NK-92 treated with Interleukin-12 subunit alpha and Interleukin-12 subunit beta, amount 100 ng/mL, for 24 hours (cell line): ENCODE measurements at regions not wholly inside any gene's neighbourhood (a gene's known extent, or its start where the extent isn't known, plus 50 kb on each side); places are given as distances from the start of the nearest gene placed in this dataset.
"Not testable (repeated sequence)": the region's sequence is repeated elsewhere in the genome, so short reads cannot be mapped to it uniquely, and the experiment has no call there.

Source experiments
- DNase-seq: peaks from one replicate; lab custom pipeline; 2025; lab: John Stamatoyannopoulos, UW

- DNase-seq, result no peak
These were observed 1183.7 kb upstream of the TMEM132C start for GRCh38 chr12:127083008-127083949.

GRCh38 chr12:127101076-127101475 lies 1165.9 kb upstream of the TMEM132C start:
- DNase-seq, result no peak

DNA sequence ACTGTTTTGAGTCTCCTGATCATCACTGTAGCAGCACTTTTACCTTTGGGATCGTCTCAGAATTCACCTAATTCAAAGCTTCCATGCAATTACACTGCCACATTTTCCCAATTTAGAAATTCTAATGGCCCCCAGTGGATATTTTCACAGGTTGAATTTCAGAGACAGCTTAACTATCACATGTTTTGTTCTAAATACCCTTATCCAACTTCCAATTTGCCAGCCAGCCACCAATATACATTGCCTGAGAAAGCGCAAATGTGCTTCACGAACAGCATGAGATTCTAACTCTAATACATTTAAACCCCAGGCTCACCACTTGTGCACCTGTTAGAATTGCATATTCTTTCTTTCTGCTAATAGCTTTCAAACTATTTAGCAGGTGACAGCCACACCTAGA lies 1160.9 kb upstream of the TMEM132C start:
- DNase-seq, result no peak

GRCh38 chr12:127106697-127107096 lies 1160.3 kb upstream of the TMEM132C start:
- DNase-seq, result no peak

DNA sequence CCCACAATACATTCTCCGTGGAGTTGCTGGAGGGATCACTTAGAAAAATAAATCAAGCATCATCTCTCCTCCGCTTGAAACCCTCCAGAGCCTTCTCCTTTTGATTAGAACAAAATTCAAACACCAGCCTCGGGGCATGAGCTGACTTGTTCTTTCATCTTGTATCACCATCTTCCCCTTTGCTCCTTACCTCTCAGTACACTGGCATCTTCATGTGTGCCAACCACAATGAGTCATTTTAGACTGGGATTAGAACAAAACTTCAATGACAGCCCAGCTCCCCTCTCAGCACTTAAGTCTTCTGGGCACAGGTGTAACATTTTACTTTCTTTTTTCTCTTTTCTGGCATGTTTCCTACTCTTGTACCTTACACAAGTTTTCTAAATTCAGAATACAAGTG lies 1159.2 kb upstream of the TMEM132C start:
- no peak for DNase-seq

DNA sequence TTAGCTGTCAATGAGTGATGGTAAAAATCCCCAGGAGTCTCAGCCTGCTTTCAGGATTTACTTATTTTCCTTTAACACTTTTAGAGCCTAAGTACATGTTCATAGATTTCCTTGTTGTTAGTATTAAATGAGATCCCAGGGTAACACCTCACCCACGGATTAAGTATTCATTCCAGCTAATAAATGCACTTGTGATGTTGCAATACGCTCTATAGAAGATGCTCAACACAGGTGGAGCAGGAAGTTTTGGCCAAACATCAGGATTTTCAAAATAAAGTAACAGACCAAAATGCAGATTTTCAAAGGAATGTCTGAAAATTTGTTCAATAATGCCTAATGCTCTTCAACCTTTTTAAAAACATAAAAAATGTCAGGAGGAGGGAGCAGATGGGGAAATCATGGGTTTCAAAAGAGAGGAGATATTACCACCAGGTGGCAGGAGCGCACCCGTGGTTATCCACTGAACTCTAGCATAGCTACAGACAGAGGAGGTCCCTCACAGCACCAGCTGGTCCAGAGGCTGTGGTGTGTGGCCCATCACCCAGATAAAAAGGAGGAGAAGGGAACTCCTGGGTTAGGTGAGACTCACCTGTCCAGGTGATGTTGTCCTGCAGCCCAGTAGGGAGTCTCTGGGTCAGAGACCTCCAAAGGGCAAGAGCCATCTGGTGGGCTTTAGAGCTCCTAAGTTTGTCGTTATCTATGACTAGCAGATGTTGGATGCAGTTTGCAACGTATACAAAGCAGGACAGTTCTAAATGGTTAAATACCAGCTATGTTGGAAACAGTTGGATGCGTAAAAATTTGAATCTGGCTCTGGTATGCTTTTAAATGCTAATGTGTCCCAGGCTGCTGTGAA lies 1158.4 kb upstream of the TMEM132C start:
- no peak for DNase-seq

GRCh38 chr12:127113945-127114344 lies 1153.0 kb upstream of the TMEM132C start:
- no peak for DNase-seq

DNA sequence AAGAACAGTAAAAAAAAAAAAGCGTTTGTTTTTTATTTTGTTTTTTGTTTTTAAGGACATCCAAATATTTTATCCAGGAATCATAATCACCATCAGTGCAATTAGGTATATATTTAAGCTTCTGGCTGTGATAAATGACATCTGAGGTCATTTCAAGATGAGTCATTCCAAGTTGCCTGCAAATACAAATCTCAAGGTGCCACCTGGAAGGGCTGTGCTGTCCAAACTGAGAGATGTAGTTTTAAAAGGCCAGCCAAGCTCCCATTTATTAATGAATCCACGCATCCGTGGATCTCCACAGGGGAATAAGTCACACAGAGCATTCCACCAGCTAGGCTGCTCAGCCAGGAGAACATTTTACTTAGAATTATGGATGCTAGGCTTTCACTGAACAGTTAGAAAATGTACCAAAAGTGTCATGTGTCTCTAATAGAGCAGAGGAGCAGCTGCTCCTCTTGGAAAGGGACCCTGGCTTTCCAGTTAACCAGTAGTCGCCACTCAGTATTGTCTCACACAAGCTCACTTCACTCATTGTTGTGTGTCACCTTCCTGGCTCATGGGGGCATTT lies 1151.4 kb upstream of the TMEM132C start:
- DNase-seq, result no peak

DNA sequence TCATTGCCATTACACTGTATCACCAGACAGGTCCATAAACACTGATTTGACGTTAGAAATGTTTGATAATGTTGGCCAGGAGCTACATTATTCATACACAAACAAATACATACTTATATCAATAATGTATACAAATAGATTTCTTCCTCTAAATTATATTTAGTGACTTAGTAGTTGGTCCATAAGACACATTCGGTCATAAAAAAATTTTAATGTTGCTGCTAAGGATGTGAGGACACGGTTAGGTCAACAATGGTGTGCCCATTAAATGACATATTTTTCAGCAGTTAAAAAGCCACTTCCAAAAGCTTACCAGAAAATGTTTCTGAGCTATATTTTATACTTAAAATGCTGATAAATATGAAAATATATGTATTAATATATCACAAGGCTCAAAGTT lies 1148.7 kb upstream of the TMEM132C start:
- DNase-seq, result no peak

DNA sequence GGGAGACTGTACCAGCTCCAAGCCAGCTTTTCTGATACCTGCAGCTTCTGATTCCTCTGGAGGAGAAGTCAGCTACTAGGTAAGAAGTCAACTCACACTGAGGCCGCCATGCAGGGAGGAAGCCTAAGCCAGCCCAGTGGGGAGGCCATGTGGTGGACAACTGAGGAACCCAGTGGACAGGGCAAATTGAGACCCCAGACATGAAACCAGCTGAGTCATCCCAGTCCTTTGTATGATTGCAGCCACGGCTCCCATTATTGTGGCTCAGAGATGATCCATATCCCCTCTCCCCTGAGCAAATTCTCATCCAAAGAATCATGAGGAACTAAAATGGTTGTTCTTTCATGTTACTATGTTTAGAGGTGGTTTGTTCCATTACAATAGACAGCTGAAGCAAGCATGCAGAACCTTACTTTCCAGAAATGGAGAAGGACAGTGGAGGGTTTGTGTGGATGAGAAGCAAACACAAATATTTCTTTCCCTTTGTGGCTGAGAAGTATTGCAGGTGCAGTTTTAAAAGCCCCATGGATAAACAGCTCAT lies 1147.3 kb upstream of the TMEM132C start:
- no peak for DNase-seq

DNA sequence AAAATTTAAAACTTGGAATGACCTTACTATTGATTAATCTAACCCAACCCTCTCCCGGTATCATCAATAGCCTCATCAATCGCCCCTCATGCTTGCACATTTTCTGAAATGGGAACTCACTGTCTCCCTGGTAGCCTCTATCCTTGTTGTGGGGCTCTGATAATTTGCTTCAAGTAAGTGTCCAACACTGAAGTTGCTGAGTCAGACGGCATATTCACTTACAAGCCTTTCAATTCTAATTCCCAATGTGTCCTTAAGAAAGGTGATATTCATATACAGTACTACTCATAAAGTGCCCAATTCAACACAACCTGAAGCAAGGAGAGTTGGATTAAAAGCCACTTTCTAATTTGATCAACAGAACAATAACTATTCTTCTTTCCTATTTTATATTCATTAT lies 1146.1 kb upstream of the TMEM132C start:
- no peak for DNase-seq

DNA sequence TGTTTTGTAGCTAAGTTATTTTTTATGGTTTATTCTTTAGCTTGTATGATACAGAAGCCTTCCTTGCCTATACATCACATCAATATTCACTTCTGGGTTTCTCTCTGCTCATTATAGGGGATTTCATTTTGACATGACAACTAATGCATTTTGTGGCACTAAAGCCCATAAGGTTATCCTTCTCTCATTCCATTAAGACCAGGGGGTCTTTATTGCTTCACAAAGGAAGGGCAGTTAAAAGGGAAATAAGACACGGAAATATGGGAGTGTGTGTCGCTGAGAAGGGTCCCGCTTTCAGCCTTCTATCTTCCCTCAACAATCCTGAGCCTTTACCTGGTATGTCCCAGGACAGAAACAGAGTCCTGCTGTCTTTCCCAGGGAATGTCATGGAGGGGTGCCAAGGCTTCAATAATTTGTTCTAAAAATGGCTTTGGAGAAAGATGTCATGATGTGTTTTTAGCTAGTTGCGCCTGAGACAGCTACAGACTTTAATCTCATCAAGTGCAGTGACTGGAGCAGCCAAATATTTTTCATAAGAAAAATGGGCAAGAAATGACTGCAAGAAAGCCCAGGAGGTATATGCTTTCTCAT lies 1145.4 kb upstream of the TMEM132C start:
- DNase-seq, result no peak

DNA sequence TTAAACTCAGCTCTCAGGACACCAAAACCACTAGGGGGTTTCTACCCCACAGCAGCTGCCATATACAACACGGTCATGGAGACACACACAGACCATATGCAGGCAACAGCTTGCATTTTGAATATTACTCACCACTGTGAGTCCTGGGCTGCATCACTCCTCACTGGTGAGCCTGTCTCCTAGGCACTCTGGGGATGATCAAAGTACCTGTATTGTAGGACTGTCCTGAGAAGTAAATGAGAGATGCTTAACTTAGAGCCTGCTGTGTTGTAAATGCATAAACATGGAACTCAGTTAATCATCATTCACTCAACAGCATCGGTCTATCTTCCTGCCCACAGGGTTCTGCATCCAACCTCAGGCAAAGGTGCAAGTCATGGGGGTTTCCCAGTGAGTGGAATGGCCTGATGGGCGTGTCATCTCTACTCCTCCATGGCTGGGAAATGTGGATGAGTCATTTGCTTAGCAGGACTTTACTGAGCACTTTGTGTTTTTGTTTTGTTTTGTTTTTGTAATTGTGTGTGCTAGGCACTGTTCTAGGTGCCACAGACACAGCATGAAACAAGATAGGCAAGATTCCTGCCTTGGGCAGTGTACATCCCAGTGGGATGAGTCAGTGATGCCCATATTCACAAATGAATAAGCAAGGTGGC lies 1141.2 kb upstream of the TMEM132C start:
- DNase-seq, result no peak

GRCh38 chr12:127126260-127126628 lies 1140.7 kb upstream of the TMEM132C start:
- DNase-seq, result no peak

DNA sequence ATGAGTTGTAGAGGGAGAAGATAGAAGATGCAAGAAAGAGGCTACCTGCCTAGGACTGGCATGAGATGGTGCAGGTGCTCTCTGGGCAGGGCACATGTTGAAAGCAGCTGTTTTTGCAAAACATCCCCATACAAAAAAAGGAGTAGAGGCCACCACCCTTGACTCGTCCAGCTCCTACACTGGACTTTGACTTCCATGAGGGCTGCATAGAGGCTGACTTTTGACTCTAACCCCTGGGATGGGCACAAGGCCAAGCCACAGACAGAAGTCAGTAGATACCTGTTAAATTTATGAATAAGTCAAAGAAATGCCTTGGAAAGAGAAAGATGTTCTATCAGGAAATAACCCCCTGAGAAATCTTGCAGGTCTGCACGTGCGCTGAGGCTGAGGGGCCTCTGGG lies 1139.1 kb upstream of the TMEM132C start:
- DNase-seq, result no peak

GRCh38 chr12:127130506-127131124 lies 1136.4 kb upstream of the TMEM132C start:
- DNase-seq, result no peak

DNA sequence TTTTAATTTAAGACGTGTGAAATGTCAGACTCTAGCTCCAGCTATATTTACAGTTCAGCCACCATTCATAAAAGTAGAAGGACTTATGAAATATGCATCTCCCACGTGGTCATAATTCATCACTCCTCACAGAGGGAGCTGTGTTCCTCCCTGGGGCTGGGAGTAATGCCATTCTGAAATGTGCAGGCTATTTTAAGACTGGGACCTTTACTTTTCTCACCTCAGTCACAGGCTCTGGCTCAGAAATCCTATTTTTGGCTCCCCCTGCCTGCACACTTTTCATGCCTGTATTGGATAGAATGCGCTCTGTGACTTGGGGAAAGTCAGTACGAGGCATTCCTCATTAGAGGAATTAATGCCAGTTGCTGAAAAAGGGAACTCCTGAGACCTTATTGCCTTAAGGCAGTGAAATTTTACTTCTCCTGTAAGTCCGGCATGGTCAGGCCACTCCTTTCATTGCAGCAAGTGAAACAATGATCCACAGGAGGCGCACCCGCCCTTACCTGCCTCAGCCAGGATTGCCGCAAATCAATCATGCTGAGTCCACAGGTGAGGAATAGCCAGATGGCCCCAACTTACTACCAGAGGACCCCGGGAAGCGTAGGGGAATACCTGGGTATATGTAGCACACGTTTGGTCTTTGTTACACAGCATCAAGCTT lies 1133.2 kb upstream of the TMEM132C start:
- DNase-seq, result no peak

GRCh38 chr12:127140864-127141484 lies 1126.0 kb upstream of the TMEM132C start:
- DNase-seq, result not testable (repeated sequence)

- DNase-seq, result no peak
These were observed 1124.0 kb upstream of the TMEM132C start for GRCh38 chr12:127143020-127143419.

GRCh38 chr12:127144770-127145169 lies 1122.2 kb upstream of the TMEM132C start:
- no peak for DNase-seq
